NCI-H774 (cell line): ENCODE measurements at regions not wholly inside any gene's neighbourhood (a gene's known extent, or its start where the extent isn't known, plus 50 kb on each side); places are given as distances from the start of the nearest gene placed in this dataset.
A peak's percentile ranks its signal among the peaks of the same experiment; 100 is the strongest.
"Not testable (repeated sequence)": the region's sequence is repeated elsewhere in the genome, so short reads cannot be mapped to it uniquely, and the experiment has no call there.

Experiments
- DNase-seq: peaks from one replicate; lab custom pipeline; 2025; lab: John Stamatoyannopoulos, UW

DNA sequence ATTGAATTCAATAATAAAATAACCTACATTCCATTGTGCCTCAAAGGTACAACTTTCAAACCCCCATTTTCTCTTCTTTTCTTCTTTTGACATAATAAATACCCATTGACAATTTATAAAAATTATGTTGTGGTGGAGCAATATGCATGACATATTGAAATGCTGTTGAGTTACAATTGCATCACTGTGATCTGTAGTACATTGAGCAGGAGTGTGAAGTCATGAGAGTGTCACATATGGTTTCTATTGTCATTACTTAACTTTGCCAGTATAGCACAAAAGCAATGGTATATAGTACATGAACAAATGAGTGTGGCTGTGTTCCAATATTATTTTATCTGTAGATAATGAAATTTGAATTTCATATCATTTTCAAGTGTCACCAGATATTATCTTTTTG lies 441.3 kb downstream of the GJA1 start:
- DNase-seq: no peak

DNA sequence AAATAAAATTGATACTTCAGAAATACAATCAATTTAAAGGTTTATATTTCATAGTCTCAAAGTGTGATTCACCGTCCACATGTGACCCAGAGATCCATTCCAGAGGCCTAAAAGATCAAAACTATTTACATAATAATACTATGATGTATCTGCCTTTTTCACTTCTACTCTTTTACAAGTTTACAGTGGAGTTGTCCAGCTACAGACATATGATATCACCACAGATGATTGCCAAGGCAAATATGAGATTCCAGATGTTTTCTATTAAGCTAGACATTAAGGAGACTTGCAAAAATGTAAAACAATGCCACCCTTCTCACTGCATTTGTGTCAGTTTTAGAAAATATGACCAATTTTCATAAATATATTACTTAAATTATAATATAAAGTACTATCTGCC lies 443.7 kb downstream of the GJA1 start:
- DNase-seq: no peak

DNA sequence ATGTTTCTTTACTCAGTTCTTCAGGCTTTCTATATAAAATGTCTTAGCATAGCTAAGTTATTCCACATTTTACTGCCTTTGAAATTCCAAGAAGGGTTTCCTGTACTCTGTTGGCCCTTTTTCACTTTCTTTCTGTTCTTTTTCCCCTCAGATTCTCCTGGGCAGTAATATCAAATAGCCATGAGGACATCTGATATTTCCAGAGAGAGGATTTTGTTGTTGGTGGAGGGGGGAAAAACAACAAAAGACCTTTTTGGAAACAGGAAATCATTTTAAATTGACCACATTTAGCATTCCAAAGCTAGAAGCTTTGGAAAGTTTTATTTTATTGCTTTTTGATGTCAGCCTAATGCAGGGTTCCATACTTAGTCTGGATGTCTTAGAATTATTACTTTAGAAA lies 445.4 kb downstream of the GJA1 start:
- no peak for DNase-seq

DNA sequence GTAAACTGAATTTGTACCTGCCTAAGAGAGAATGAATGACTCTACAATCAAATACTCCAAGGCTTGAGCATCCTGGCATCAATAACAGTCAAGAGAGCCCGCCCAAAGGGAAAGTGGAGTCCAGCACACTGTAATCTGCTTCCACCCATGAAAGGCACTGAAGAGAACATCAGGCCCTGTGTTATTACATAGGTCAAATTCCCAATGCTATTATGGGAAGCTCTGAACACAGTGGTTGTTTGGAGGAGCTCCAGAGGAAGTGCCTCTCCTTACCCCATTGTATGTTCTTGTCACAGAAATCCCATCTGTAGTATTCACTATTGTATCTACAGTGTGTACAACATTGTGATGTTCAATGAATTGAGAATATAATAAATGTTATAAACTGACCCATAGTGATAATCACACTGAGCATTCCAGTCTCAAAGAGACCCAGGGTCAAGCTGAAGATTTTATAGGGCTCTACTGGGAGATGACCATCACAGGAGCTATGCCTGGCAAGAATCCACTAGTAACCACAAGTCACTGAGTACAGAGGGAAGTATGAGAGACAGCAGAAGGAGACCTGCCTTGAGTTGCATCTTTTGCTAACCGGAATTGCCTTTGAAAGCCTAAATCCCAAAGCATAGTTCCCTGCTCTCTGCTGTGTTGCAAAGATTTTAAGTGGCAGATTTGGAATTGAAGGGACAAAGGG lies 446.7 kb downstream of the GJA1 start:
- no peak for DNase-seq

DNA sequence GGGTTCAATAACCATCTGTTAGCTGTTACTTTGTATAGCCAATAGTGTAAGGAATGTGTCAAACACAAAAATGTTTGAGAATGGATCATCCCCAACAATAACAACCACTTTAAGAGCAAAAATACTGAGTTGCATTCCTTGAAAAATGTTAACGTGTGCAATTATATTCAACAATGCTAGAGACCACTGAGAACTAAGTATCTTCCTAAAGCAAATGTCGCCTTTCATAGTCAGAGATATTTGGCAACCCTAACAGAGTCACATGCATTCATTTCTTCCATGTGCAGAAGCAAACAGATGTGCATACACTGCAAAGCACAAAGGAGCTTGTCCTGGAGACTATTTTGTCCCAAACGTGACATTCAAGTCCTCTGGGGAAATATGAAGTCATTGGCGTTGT lies 448.6 kb downstream of the GJA1 start:
- no peak for DNase-seq

DNA sequence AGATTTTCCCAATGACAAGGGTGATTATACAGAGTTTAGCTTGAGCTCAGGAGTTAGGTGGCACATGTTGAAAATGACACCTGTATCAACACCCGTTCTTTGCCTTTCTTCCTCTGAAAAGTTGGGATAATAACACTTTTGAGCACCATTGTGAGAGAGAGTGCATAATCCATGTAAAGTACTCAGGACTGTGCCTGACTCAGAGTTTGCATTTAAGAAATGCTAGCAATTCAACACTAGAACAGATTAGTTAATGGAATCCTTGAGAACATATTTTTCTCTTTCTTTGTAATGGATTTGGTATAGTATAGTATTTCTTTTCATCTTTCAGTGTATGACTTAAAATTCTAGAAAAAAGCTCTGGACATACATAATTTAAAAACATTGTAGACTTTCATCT lies 449.2 kb downstream of the GJA1 start:
- no peak for DNase-seq

DNA sequence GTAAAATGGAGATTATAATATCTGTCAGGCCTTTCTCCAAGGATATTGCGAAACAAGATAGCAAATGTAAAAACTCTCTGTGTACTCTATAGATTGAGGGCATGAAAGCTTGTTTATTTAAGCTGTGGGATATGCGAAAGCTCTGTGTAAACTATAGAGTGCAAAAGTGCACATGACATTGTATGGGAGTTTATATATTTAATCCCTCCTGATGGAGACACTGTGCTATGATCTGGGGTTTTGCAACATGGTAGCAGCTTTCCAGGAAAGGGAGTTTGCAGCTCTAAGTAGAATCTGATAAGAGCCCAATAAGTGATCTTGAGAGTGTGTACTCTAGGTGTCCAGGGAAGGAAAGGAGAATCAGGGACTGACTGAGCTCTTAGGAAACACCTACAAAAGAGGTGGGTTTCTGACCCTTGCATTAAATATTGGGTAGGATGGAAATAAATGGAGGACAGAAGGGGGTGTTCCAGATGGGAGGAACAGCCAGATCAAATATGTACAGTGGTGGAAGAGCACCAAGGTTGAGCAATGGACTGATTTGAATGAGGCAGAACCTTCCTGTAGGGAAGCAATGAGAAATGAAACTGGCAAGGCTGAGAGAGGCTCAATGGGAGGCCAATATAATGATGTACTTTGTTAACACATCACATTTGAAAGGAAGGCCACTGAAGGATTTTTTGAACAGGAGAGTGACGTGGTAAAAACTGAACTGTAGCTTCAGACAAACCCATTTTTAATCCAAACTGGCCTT lies 450.1 kb downstream of the GJA1 start:
- DNase-seq: no peak

DNA sequence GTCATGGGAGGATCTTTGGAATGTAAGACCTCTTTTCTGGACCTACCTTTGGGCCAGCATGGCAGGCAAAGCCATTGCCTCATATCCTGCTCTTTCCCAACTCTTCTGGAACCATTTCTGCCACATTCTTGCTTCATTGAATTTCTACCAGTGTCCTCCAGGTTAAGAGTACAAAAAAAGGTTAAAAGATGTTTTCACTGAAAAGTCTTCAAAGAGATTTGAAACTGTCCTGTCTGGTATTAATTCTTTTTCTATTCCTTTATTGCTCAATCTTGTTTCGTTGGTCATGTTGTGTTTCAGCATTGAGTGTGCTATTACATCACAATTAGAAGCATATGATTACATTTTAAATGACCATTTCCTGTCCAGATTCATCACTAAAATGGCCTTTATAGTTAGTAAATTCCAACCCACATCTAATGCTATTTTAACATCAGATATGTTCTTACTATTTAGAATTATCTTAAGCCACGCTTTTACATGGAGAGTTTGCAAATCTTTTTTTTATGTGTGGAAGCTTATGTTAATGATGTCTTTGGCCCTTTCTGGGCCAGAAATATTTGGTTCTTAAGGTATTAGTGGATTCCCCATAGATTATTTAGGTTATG lies 450.9 kb downstream of the GJA1 start:
- DNase-seq: no peak

DNA sequence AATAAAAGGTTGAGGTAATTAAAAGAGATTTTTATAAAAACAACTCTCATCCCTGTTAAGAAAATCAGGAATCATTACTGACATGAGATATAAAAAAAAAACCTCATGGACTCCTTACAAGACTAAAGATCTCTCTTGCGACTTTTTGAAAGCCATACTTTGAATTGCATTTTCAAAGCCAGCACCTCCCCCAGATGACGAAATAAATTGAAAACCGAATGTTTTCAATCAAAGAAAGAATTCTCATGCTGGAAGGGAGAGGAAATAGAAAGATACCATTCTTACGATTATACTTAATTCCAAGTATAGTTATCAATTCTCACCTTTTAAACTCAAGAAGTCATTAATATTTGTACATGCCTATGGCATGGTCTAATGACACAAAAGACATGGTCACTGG lies 452.3 kb downstream of the GJA1 start:
- no peak for DNase-seq

DNA sequence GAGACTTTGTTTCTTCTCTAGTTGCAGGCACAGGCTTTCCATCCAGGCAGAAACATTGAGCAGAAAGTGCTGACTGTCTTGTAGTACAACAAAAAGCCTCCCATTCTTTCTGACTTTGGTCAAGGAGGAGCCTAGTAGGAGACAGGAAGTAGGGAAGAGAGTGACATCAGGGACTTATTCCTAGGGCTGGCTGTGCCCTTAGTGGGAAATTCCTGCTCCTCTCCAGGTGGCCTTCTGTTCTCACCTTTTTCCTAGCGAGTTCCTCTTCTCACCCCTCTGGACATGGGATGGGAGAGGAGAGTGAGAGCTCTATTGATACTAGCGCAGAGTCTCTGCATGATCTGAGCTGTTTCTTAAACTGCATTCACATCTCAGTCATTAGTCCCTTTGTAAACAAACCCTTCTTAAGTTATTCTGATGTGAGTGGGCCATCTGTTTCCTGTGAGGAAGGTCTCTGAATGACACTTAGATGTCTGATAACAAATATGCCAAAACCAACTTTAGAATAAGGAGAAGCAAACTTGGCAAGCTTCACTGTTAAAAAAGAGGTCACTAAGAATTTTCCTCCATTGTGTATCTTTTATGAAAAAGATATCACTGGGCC lies 455.0 kb downstream of the GJA1 start:
- no peak for DNase-seq

DNA sequence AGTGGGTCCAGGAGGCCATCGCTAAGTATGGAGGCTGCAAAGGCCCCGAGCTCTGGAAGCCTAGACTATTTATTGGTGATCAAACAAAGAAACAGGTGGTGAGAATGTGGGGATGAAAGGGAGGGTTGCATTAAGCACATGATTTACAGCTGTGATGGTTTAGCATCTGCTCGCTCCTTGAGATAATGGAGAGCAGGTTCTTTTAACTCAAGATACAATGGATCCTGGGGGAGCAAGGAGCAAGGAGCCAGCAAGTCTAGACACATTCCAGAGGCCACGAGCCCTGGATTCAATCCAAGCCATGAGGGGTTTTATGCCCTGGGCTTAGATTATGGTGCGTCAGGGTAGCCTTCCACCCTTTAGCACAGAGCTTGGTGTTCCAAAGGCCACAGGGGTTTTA lies 460.3 kb downstream of the GJA1 start:
- DNase-seq: not testable (repeated sequence)

DNA sequence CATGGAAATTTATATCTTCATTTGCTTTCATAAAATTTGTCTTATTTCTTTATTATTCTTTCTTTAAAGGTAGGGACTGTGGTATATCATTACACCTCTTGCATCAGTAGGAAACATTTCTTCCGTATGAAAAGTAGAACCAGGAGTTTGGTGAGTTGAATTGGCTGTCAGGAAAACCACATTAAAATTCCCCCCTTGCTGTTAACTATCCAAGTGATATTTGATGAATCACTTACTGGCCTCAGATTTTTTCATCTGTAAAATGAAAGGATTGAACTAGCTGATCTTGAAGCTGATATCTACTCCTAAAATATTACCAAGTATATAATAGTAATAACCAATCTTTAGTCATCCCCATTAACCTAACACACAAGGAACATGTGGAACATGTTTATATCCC lies 460.9 kb downstream of the GJA1 start:
- no peak for DNase-seq

DNA sequence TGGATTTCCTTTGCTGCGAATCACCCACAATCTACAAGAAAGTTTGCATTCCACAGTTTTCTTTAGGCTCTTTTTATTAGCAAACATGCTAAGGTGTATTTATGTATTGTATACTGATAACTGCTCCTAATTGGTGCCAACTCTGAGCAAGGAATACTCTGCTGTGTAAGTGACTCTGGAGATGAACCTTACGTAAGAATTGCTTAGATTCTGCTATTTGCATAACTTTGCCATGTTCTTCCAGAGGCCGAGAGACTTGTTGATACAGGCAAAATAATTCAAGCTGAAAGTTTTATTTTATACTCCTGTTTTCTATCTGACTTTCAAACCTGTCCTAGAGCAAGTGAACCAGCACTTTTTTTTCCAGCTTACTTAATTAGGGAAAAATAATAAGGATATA lies 461.3 kb downstream of the GJA1 start:
- DNase-seq: no peak

DNA sequence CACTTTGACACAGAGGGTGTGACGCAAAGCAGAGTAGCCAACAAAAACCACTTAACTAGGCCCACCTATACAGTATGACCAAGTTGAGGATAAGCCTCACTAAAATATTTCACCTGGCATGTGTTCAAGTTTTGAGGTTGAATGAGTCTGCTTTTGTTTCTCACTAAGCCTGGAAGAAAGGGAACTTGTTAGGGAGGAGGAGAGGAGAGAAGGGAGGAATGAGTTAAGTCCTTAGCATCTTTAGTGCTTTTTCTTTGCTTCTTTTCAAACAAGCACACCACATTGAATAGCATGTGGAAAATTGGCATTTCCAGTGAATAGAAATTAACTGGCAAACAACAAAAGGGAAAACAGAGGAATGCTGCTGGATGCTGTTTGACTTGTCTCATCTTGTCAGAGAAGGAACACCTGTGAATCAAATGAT lies 461.9 kb downstream of the GJA1 start:
- peak; percentile 18 for DNase-seq

DNA sequence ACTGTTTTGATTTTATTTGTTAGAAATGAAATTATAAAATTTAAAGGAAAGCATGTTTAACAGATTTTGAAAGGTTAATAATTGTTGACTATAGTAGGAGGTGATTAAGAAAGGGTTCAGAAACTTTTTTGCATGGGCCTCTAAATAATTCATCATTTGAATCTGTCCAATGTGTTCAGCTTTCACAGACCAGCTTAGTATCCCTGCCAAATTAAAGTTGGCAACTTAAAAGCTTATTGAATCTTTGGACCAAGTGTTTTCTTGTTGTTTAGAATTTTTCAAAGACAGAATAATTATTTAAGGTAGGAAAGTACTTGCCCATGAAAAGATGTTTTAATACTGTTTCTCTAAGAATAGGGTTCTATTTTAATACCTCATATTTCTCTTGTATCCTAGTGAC lies 466.0 kb downstream of the GJA1 start:
- DNase-seq: no peak

DNA sequence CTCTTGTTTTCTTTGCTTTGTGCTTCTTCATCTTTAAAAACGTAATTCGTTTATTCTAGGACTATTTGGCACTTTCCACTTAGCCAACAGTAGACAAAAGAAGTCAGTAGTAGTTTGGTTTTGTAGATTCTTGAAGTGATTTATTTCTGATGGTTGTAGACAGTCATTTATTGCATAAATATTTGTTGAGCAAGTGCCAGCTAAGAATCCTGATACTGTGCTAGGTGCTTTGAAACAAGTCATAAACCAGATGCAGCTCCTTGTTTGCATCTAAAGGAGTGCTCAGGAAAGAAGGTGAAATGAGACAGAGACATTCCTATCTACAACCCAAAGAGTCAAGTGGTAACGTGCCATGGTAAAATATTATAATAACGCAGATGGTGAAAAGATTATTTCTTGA lies 469.1 kb downstream of the GJA1 start:
- no peak for DNase-seq

DNA sequence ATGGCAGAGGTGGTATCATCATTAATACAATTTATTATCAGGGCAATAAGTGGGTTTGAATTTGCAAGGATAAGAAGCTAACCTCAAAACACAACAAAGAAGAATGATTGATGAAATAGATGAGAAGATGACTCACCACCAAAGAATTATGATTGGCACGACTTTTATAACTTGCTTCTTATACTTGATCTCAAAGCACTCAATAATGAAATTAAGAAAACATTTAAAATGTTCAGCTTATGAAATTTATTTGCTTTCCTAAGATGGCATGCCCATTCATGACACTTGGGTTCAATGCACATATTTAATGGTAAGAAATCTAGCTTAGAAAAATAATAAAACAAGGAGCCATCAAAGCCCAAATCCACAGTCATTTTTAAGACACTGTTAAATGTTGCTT lies 477.5 kb downstream of the GJA1 start:
- DNase-seq: no peak

DNA sequence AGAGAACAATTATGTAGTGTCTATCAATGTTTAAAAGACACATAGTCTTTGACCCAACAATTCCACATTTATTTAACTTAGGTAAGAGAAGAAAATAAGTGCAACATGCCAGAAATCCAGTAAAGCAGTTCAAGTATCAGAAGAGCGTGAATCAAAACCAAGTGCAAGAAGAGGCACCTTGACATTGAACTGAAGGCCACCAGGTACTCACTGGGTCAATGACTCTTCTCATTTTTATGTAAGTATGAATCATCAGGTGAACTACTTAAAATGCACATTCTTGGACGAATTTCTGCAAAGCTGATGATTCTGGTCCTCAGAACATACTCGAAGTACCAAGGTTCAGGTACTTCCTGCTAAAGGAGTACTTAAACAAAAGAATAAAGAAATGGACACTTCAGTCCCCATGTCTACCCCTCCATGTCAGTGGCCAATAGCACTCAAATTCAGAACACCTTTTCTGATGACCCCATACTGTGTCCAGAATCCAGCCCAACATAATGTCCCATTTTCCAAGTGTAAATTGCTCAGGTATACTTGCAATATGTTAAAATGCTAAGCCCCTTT lies 481.9 kb downstream of the GJA1 start:
- no peak for DNase-seq

DNA sequence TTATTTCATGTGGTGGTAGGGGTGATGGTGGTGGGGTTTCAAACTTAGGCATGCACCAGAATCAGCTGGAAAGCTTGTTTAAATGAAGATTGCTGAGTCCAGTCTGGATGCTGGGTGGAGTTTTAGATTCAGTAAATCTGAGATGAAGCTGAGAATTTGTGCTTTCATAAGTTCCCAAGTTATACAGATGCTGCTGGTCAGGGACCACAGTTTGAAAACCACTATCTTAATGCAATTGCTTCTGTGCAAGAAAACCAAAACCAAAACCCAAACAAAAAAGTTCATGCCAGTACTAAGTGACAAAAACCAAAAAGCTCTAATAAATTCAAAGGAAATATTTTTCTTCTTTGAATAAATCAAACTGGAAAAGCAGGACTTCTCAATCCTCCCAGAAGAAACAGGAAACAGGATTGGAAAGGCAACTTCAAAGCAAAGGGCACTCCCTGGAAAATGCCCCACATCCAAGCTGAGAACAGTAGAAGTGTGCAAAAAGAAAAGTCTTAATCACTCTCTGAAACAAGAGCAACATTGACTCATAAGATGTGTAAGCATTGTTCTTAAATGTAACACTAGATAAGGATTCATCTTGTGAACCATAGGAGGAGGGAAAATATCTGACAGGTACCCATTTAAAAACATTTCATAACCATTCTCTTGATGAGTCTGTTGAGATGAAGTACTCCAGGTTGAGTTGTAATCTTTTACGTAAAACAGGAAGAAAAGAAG lies 481.5 kb upstream of the HSF2 start:
- DNase-seq: no peak

DNA sequence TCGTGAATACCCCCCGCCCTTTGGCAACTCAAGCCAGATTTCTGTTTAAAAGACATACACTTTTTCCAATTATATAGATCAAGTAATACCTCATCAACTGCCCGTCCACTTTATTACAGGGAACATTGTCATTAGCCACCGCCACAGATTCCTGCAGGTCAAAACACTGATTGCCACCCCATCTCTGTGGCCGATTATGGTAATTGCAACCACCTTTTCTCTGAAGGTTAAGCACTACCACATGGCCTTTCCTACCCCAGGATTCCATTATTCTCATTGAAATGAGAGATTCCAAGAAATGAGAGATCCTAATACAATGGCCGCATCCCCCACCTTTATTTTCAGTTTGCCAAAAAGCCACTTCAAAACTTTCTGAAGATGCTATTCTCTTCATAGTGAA lies 478.8 kb upstream of the HSF2 start:
- DNase-seq: no peak

DNA sequence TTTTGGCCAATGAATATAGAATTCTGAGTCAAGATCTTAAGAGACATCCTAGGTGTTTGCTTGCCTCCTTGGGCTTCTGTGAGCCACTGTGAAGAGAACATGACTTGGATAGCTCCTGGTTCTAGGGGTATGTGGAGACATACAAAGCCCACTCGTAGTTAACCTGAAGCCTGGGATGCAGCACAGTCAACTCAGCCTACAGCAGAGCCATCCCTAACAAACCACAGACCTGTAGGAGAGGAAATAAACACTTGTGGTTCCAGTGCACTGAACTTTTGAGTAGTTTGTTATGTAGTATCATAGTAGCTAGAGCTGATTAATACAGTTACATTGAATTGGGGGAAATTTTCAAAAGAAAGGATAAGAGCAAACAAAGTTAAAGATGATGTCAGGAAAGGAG lies 474.4 kb upstream of the HSF2 start:
- no peak for DNase-seq
